Type B pancreatic cell (in vitro differentiated cells): ENCODE measurements at regions not wholly inside any gene's neighbourhood (a gene's known extent, or its start where the extent isn't known, plus 50 kb on each side); places are given as distances from the start of the nearest gene placed in this dataset.

Experiments used
- DNase-seq: peaks from one replicate; pipeline ENCODE4 v3.0.0; 2021; ENCODE audit warnings: mixed read lengths; ENCODE audit not compliant: unreplicated experiment; ENCODE audit errors: extremely low spot score
- H3K27ac Mint-ChIP-seq: 2 replicates; pipeline ENCODE4 v1.8.0; 2021; ENCODE audit warnings: mild to moderate bottlenecking, mixed read lengths
- H3K27me3 Mint-ChIP-seq: 2 replicates; pipeline ENCODE4 v1.8.0; 2021; ENCODE audit warnings: mixed read lengths
- H3K36me3 Mint-ChIP-seq: 2 replicates; pipeline ENCODE4 v1.8.0; 2021; ENCODE audit warnings: mixed read lengths
- H3K4me1 Mint-ChIP-seq: one replicate; pipeline ENCODE4 v1.8.0; 2021; ENCODE audit warnings: mixed read lengths; ENCODE audit not compliant: unreplicated experiment
- H3K4me3 Mint-ChIP-seq: 2 replicates; pipeline ENCODE4 v1.8.0; 2021; ENCODE audit warnings: mild to moderate bottlenecking, mixed read lengths
- H3K9me3 Mint-ChIP-seq: 2 replicates; pipeline ENCODE4 v1.8.0; 2021; ENCODE audit warnings: mixed read lengths
- CTCF ChIP-seq: fragments of 200-600 bp; sonication (generic); conservative IDR thresholded peaks from 2 replicates; pipeline ENCODE4 v1.5.0; 2021; ENCODE audit warnings: antibody characterized with exemption, mild to moderate bottlenecking

GRCh38 chr5:20486826-20487225 is 498.8 kb upstream of the CDH18 start:
- H3K9me3 Mint-ChIP-seq: no peaks in the 10 kb centered on the region
- no peaks in the 10 kb centered on the region for H3K36me3 Mint-ChIP-seq
- H3K27ac Mint-ChIP-seq: no peak overlapping the region
- TF ChIP-seq CTCF: no peak
- no peaks in the 10 kb centered on the region for H3K4me1 Mint-ChIP-seq
- DNase-seq: no peak
- no peak overlapping the region for H3K4me3 Mint-ChIP-seq
- H3K27me3 Mint-ChIP-seq: no peaks in the 10 kb centered on the region

DNA sequence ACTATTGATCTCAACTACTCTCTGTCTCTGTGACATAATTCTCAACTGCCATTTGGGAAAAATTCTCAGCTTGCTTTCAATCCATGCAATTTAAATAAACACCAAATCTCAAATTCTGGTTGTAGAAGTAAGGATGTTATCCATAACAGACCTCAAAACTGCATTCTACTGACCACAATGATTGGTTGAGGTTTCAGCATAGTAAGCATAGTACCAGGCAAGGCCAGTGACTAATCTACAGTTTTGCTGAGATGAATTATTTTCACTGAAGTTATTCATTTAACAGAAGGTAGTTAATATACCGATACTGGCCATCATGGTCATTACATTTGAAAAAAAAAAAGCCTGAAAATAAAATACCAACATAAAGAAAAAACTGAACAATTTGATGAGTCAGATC is 488.0 kb upstream of the CDH18 start:
- no peak for DNase-seq
- TF ChIP-seq CTCF: no peak

DNA sequence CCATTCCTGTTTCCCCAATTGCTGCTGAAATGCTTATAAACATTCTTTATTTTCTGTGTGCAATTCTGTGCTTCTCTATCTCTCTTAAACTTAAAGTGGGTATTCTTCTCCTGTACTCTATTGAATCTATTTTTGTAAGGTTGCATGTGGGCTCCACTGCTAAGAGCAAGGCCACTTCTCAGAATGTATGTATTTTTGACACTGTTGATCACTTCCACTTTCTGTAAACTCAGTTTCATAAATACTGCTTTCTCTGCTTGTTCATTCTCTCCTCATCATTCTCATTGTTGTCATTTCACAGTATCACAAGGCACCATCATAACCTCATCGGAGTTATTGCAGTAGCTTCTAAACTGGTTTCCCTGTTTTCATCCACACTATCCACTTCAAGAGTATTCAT is 483.0 kb upstream of the CDH18 start:
- Mint-ChIP-seq H3K36me3 (no peaks in the 10 kb centered on the region), H3K27ac (no peak overlapping the region), H3K4me1 (no peaks in the 10 kb centered on the region), H3K27me3 (no peaks in the 10 kb centered on the region), H3K4me3 (no peak overlapping the region), H3K9me3 (no peaks in the 10 kb centered on the region)
- no peak for TF ChIP-seq CTCF
- no peak for DNase-seq

More for the DNA sequence above, 488.0 kb upstream of the CDH18 start:
- Mint-ChIP-seq H3K4me3 (no peak overlapping the region), H3K36me3 (no peaks in the 10 kb centered on the region), H3K4me1 (no peaks in the 10 kb centered on the region), H3K27ac (no peak overlapping the region), H3K9me3 (no peaks in the 10 kb centered on the region), H3K27me3 (no peaks in the 10 kb centered on the region)

DNA sequence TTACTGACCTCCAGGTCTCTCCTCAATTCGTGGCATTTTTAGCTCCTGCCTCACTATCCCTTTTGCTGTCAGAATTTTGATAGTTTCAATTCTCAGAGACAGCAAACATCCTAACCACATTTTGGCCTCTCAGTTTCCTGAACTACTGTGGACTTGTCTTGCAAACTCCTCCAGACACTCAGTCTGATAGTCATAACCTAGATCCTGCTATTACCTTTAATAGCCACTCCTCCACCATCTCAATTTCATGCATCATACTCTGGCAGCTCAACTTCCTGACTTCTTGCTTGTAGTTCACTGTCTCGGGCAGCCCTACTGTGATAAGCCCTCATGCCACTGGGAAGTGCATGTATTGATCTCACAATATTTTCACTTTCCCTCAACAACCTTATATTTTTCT is 481.8 kb upstream of the CDH18 start:
- Mint-ChIP-seq H3K27ac (no peak overlapping the region), H3K4me1 (no peaks in the 10 kb centered on the region), H3K36me3 (no peaks in the 10 kb centered on the region), H3K27me3 (no peaks in the 10 kb centered on the region), H3K4me3 (no peak overlapping the region), H3K9me3 (no peaks in the 10 kb centered on the region)
- DNase-seq: no peak
- no peak for TF ChIP-seq CTCF

GRCh38 chr5:20469390-20469789 is 481.4 kb upstream of the CDH18 start:
- DNase-seq: no peak
- H3K9me3 Mint-ChIP-seq: no peaks in the 10 kb centered on the region
- H3K4me3 Mint-ChIP-seq: no peak overlapping the region
- H3K27me3 Mint-ChIP-seq: no peaks in the 10 kb centered on the region
- H3K27ac Mint-ChIP-seq: no peak overlapping the region
- H3K4me1 Mint-ChIP-seq: no peaks in the 10 kb centered on the region
- no peaks in the 10 kb centered on the region for H3K36me3 Mint-ChIP-seq
- no peak for TF ChIP-seq CTCF

DNA sequence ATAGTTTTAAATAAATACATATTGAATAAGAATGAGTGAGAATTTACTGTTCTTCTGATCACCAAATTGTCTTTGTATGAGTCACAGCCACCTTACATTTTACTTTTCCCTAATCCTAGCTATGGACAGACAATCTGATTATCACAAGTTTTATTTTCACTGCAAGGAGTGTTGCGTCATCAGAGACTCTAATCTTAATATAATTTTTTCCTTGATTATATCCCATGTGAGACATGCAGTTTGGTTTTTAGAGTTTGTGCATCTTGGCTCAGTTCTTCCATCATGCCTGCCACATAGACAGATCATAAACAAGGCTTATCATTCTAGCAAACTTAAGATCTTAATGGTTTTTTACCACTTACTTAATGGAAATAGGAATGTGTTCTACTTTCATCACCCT is 478.5 kb upstream of the CDH18 start:
- no peak for TF ChIP-seq CTCF
- Mint-ChIP-seq H3K36me3 (no peaks in the 10 kb centered on the region), H3K27ac (no peak overlapping the region), H3K4me3 (no peak overlapping the region), H3K27me3 (no peaks in the 10 kb centered on the region), H3K4me1 (no peaks in the 10 kb centered on the region), H3K9me3 (no peaks in the 10 kb centered on the region)
- no peak for DNase-seq
